ENCODE measurements at regions not wholly inside any gene's neighbourhood (a gene's known extent, or its start where the extent isn't known, plus 50 kb on each side); places are given as distances from the start of the nearest gene placed in this dataset.
"Not testable (repeated sequence)": the region's sequence is repeated elsewhere in the genome, so short reads cannot be mapped to it uniquely, and the experiment has no call there.

DNA sequence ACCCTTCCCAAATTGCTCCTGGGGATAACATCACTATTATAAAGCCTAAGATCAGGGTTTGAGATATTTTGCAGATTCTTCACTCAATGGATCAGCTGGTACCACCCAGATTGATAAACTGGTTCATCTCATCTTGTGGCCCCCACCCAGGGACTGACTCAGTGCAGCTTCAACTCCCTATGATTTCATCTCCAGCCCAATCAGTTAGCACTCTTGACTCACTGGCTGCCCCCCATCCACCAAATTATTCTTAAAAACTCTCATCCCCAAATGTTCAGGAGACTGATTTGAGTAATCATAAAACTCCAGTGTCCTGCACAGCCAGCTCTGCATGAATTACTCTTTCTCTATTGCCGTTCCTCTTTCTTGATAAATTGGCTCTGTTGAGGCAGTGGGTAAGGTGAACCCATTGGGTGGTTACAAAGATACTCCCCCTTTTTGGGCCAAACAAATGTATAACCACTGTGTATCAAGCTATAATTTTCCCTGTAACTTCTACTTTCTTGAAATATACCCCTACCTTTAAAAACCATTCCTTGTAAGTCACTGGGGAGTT, 263.3 kb upstream of the IL12B start:
- no peak for DNase-seq (ENCODE audit: low read depth)

DNA sequence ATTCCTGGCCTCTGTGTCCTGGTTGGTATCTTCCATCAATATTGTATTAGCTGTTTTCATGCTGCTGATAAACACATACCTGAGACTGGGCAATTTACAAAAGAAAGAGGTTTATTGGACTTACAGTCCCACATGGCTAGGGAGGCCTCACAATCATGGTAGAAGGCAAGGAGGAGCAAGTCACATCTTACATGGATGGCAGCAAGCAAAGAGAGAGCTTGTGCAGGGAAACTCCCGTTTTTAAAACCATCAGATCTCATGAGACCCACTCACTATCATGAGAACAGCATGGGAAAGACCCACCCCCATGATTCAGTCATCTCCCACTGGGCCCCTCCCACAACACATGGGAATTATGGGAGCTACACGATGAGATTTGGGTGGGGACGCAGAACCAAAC, 265.3 kb upstream of the IL12B start:
- not testable (repeated sequence) for DNase-seq (ENCODE audit: low read depth)

- DNase-seq (ENCODE audit: low read depth), result no peak
Observed at GRCh38 chr5:159601216-159601615, 270.9 kb upstream of the IL12B start.

- no peak for DNase-seq (ENCODE audit: low read depth)
Observed at GRCh38 chr5:159602434-159602833, 272.1 kb upstream of the IL12B start.

DNA sequence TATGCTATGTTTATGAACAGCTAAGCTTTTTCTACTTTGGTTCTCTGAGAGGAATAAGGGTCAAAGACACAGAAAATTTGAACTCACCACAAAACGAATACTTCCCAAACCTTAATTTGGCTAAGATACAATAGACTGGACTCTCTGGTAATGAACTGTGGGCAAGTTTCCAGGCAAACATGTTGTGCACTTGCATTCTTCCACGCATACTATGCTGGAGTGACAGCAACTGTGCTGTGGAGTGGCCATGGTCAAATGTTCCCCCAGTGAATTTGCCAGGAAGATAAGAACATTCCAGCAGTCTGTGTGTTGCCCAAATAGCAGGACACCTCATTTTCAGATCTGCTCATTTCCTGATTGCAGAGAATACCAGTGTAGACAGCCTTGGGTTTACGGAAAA, 275.3 kb upstream of the IL12B start:
- DNase-seq (ENCODE audit: low read depth), result peak; percentile 78

- no peak for DNase-seq (ENCODE audit: low read depth)
Observed at GRCh38 chr5:159609359-159609758, 279.1 kb upstream of the IL12B start.

GRCh38 chr5:159610966-159611579, 280.8 kb upstream of the IL12B start:
- DNase-seq (ENCODE audit: low read depth), result no peak

GRCh38 chr5:159616952-159617351, 286.7 kb upstream of the IL12B start:
- peak; percentile 51 for DNase-seq (ENCODE audit: low read depth)

- peak; percentile 10 for DNase-seq (ENCODE audit: low read depth)
Observed at GRCh38 chr5:159619826-159620225, 289.5 kb upstream of the IL12B start.

DNA sequence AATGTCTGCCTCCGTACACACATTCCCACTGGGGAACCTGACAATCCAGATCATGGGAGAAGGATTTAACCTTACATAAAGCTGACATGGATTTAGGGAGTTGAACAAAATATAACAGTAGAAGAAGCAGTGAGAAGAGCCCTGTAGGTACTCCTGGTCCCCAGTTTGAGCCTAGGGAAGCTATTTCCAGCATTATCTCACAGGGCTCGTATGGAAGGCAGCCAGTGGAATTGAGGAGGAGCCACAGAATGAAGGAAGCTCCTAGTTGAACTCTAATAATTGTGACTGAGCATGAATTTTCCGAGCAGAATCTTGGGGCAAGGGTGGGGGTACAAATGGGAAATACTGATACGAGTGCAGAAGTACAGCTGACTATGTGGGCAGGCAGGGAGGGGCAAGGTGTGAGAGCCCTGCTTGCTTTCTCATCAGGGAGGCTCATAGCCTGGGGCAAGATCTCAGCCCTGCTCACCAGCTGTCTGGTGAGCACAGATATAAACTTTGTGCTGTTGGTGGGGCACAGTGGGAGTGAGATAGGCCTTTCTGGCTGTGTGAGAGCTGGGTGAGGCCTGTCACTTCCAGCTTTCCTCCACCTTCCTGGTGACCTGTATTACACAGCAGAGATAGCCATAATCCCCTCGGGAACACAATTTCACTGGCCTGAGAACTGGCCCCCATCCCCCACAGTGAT, 290.7 kb upstream of the IL12B start:
- DNase-seq (ENCODE audit: low read depth), result no peak

DNA sequence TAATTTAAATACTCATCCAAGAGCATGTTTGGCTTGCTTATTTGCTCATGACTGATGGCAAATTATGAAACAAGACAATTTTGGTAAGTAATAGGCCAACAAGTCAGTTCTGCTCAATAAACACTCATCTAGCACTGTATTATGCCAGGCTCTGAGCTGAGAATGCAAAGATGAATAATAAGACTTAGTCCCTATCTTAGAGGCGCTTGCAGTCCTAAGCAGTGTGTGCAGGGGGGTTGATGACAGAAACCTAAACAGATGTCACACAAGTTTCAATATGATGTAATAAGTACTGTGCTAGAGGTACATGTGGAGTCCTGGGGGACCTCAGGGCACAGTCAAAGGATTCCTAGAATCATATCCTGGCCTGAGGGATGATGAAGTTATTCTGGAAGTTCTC, 287.6 kb upstream of the ADRA1B start:
- no peak for DNase-seq (ENCODE audit: low read depth)

DNA sequence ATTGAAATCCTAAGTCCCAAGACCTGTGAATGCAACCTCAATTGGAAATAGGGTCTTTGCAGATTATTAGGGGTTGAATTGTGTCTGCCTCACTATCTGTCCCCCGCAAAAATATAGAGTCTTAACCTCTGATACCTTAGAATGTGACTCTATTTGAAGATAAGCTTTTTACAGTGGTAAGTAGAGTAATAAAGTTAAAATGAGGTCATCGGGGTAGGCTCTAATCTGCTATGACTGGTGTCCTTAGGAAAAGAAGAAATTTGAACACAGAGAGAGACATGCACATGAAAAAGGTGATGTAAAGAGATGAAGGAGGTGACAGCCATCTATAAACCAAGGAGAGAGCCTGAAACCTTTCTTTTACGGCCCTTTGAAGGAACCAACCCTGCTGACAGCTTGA, 287.1 kb upstream of the ADRA1B start:
- DNase-seq (ENCODE audit: low read depth), result no peak

- DNase-seq (ENCODE audit: low read depth), result no peak
Observed at GRCh38 chr5:159630545-159630944, 285.7 kb upstream of the ADRA1B start.

GRCh38 chr5:159631001-159631400, 285.3 kb upstream of the ADRA1B start:
- no peak for DNase-seq (ENCODE audit: low read depth)

DNA sequence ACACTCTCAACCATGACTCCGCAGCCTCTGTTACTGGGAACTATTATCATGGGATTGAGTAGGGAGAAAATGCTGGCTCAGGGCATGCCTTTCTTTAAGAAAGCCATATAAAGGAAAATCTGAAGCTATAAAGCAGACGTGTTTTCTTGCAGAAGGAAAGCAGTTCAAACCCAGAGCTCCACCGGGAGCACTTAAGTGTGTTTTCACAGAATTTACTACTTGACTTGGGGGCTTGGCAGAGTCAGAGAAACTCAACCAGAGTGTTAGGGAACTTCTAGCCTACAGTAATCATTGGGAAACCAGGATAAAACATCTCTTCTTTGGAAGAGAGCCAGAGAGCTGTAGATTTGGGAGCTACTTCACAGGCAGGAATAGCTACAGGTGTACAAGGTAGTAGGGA, 283.4 kb upstream of the ADRA1B start:
- DNase-seq (ENCODE audit: low read depth), result no peak

- no peak for DNase-seq (ENCODE audit: low read depth)
Observed at GRCh38 chr5:159638481-159638880, 277.8 kb upstream of the ADRA1B start.

GRCh38 chr5:159638954-159639559, 277.2 kb upstream of the ADRA1B start:
- DNase-seq (ENCODE audit: low read depth), result no peak

- DNase-seq (ENCODE audit: low read depth), result no peak
Observed at GRCh38 chr5:159639590-159639989, 276.7 kb upstream of the ADRA1B start.

GRCh38 chr5:159640446-159640845, 275.8 kb upstream of the ADRA1B start:
- no peak for DNase-seq (ENCODE audit: low read depth)

- no peak for DNase-seq (ENCODE audit: low read depth)
Observed at GRCh38 chr5:159640921-159641320, 275.4 kb upstream of the ADRA1B start.

- no peak for DNase-seq (ENCODE audit: low read depth)
Observed at GRCh38 chr5:159641371-159642039, 274.8 kb upstream of the ADRA1B start.

GRCh38 chr5:159642379-159642778, 273.9 kb upstream of the ADRA1B start:
- no peak for DNase-seq (ENCODE audit: low read depth)

GRCh38 chr5:159644053-159644452, 272.2 kb upstream of the ADRA1B start:
- DNase-seq (ENCODE audit: low read depth), result no peak
